NOMO-1 treated with dmso at 0.1 percent for 144 hours (cell line): ENCODE measurements at regions not wholly inside any gene's neighbourhood (a gene's known extent, or its start where the extent isn't known, plus 50 kb on each side); places are given as distances from the start of the nearest gene placed in this dataset.

Source experiments
- DNase-seq: peaks from one replicate; lab custom pipeline; 2025; ENCODE audit not compliant: unreplicated experiment; lab: John Stamatoyannopoulos, UW

DNA sequence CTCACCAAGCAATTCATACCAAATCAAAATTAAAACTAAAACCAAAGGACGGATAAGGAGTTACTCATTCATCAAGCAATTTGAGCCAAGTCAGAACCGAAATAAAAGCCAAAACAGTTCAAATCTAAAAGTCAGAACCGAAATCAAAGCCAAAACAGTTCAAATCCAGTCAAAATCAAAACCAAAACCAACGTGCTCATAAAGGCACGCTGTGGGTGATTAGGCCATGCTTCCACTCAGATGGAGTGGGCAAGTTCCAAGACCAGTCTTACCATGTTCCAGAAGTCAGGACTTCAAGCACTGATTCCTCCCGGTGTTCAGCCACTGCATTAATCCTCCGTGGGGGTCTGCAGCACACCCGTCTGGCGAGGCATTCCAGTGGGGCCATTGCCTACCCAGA, 409.3 kb downstream of the TGFB2 start:
- no peak for DNase-seq

DNA sequence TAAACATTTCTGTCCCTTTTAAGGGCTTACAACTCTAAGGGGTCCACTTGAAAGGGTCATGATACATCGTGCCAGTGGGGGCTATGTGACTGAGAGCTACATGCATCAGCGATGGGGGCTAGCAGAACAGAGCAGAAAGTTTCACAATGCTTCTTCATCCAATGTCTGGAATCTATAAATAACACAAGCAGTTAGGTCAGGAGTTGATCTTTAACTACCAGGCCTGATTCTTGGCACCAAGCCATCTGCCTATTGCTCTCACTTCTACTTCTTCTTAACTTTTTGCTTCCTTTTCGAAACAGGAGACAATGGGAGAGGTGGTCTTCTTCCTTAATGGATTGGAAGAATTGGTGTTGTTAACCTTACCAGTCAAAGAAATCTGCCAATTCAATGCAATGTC, 410.0 kb downstream of the TGFB2 start:
- DNase-seq: no peak

DNA sequence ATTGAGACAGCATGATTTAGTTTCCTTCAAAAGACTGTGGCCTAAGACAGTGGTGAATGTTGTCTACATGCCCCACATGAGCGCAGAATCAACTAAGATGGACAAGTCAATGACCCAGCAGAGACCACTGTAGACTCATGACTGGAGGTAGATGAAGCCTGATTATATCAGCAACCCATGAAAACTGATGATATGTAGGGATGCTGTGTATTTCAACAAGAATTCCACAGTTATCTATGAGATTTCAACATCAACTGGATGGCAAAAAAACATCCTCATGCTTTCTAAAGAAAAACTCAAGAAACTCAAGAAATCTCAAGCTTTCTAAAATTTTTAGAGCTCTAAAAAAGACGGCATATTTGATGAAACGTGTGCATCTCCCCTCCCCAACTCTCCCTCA, 413.9 kb upstream of the LYPLAL1 start:
- DNase-seq: no peak

DNA sequence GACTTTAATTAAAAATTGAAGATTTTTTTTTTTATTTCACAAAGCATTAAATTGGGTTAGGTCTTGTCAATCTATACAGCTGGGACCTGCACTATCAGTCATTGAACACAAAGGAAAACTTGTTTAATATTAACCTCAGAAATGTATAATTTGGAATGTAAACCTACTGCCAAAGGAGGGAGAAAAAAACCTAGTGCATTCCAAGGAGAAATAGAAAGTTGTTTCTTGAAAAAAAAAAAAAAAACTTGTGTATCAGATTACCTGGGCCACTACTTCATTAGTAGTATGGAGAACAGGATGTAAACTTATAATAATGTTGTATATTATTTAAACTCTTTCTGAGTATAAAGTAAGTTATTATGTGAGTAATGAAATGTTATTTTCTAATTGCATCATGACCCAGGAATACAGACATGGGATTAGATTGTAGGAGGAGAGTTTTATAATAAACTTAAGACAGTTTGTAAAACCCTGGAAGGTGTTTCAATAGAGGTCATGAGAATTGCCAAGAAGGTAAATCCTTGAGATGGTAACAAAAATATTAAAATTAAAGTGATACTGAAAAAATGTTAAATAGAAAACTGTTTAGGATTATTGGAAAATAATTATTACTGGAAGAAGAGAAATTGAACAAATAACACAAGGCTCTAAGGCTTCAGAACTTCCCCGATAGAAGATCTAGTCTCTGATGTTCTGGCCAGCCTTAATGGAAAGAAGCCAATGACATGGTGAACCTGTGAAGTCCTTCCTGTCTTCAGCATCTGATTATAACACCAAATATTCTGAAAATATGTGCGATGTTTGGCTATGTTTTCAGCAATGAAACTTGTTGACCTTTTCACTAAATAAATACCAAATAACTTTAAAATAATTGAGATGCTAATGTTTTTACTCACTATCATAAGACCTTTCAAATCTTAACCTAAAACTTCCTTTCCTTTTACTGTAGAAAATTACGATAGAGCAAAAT, 412.8 kb upstream of the LYPLAL1 start:
- no peak for DNase-seq

DNA sequence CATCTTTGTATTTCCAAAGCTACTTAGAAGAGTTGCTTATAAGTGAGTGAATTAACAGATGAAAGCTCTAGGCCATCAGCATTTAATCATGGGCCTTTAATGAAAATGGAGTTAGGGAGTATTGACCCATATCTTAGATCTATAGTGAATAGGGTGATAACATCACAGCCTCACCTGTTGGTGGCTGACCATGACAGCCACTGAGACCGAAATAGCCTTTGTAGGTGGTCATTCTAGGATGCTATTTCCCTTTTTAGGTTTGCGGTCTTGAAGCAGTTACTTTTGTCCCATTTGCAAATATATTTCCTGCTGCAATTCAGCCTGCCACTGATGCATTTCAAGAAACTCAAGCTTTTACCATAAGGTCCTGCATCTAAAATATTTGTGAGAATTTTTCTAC, 410.1 kb upstream of the LYPLAL1 start:
- no peak for DNase-seq

DNA sequence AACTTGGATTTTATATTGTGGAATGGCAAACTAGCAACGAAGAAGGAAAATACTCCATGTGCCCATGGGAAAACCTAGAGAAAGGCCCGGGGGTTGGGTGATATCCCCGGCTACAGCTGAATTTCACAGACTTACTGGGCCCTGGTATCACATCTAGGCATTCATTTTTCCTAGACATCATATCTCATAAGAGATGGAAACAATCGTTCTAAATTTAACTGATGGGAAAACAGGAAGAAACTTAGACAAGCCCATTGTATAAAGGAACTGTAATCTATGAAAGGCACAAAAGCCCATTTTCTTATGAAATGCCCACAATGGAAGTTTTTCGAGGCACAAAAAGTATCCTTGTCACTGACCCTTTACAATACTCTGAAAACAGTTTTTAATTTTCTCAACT, 407.9 kb upstream of the LYPLAL1 start:
- no peak for DNase-seq

DNA sequence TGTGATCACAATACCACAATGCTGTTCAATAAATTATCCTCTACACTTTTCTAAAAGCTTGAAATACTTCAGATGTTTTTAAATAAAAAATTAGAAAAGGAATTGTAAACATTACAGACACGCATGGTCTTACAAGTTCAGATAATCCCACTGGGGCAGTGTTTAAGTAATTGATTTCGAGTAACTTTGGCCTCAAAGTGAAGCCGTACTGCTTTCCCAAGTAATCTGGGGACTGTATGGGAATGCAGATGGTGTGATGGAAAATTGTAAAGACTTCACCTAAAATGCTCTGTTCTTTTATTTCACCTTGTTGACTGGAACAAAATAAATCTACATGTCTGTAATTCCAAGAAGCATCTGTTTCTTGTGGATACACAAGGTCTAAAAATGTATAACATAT, 401.7 kb upstream of the LYPLAL1 start:
- no peak for DNase-seq

DNA sequence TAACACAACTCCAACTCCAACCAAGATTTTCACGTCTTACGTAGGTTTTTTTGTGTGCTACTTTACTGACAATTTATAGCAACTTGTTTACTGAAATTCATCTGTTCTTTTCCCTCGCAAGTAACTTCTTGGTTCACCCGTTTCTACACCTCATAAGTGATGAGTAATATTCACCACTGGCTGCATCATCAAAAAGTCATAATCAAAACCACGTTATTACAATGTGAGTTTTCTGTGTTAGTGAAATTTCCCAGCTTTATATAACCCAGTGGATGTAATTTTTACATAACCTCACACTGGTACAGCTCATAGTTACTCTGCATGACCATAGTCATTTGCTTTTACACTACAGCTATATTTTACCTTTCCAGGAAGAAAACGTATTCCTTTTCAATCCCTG, 401.1 kb upstream of the LYPLAL1 start:
- no peak for DNase-seq

DNA sequence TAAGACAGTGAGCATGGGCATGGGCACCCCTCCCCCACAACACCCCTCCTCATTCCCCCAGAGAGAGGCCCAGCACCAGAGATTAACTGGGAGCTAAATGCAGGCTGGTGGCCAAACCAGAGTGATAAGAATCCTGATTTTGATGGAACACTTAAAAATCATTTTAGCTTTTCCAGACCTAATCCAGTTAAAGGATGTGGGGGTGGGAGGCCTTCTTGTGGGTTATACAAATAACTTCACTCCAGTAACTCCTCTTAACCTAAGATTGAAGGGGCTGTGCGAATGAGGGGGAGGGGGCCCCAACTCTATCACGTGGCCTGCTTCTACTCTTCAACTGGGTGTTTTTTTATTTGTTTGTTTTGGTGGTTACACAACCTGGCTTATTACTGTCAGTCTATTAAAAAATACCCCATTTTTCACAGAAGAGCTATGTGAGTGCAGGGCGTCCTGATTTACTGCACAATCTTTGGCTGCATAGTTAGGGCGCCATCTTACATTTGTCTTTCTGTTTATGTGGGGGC, 398.1 kb upstream of the LYPLAL1 start:
- no peak for DNase-seq

DNA sequence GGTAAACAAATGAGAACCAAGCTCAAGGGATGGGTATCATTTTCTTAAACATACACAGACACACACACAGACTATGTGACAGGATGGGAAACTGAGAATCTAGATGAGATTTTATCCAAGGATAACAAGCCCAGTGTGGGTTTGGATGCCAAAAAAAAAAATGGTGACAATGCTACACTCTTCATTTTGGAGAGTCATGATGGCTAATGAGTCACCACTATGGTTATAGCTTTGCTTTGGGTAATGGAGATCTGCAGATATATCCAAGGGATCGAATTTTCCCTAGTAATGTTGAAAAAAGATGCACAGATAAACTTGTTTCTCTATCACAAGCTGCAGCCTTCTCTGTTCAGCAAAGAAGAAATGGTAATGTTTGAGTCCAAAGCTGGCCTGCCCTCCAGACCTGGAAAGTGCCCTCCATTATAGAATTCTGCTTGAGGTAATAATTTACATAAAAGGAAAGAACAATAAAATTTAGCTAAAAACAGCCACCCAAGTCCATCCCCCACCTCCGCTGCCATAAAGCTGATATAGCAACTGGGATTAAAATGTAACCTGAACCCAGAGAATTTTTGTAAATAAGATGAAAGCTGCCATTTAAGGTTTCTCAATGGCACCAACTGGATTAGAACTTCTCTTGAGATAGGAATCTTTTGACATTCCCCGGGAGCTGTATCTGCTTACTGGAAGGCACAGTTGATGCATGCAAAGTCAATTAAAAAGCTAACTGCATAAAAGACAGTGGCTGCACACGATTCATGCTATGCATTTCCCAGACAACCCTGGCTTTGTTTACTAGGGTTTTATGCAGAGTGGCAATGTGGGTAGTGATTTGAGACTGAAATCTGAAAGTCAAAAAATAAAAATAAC, 395.2 kb upstream of the LYPLAL1 start:
- no peak for DNase-seq

DNA sequence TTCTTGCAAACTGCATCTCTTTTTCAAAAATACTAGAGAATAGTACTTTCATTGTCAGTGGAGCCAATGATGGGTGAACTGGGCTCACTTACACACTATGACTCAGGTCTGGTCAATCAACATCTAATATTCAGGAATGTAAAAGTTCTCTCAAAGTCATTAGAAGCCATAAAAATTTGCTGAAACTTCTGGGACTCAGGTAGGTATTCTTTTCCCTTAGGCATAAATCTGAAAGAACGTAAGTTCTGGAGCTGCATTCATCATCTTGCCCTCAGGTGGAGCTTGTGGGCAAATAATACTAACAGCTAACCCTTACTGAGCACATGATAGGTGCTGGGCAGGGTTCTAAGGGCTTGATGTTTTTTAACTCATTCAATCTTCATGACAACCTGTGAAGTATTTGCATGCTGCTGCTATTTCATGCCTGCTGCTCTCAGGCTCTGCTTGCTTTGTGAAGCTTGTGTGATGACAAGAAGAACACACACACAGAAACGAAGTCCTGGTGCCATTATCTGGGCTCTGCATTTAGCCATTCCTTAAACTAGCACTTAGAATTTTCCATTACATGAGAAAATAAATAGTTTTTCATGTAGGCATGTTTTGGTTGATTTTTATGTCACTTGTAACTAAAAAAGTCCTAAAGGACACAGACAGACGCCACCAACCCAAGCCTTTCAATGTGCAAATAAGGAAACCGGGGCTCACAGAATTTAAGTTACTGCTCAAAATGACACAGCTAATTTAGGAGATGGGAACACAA, 394.2 kb upstream of the LYPLAL1 start:
- no peak for DNase-seq

DNA sequence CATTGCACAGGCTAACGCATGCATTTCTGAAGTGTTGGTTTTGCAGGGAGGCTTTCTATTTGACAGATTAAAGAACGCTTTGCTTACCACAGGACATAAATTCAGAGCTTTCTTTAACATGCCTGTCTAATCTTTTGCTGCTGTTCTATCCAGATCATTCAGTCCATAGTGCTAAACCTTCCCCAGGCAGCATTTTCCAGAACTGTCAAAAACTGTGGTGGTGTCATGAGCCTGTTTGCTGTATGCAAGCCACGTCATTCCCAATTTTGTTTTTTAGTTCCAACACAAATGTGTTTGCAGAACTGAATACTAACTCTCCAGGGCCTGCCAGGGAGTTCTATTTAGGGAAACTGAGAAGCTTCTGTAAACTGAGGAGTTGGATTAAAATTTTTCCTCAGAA, 390.5 kb upstream of the LYPLAL1 start:
- DNase-seq: no peak

DNA sequence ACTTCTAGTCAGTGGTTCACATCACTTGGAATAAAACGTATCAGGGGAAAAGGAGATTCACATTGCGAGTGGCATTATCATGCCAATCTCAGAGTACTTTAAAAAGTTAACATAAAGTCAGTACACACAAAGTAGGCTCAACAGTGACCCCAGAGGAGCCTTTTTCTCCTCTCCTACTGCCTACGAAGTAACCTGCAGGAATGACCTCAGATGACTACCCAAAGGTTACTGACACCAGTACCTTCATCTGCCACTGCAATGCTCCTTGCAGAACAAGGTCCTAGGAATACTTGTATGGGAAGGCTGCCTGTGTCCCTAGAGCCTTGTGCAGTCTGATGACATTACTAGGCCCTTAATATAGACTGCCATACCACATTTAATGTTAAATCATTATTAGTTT, 389.8 kb upstream of the LYPLAL1 start:
- no peak for DNase-seq

DNA sequence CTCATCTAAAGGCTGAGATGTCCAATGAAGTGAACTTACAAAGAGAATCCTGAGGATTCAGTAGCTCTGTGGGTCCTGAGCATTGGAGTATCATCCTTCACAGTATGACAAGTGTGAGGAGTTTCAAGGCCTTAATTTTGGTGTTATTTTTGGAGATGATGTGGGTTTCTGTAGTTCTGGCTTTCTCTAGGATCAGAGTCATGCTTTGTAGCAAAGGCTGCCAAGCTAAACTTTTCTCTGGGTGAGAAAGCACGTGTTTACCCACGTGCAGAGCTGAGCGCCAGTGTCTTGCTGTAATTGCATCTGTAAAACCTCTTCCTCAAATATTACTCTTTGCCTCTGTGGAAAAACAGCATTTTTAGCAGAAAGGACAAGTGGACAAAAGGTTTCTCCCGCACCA, 387.8 kb upstream of the LYPLAL1 start:
- no peak for DNase-seq

DNA sequence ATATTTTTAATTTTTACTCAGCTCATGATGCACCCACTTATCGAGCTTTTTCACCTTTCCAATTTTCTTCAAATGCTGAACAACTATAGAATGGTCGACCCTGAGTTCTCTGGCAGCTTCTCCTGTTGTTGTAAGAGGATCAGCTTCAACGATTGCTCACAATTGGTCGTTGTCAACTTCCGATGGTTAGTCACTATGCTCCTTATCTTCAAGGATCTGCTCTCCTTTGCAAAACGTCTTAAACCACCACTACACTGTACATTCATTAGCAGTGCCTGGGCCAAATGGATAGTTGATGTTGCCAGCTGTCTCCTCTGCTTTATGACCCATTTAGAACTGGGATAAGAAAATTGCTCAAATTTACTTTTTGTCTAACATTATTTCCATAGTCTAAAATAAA, 385.9 kb upstream of the LYPLAL1 start:
- DNase-seq: no peak

DNA sequence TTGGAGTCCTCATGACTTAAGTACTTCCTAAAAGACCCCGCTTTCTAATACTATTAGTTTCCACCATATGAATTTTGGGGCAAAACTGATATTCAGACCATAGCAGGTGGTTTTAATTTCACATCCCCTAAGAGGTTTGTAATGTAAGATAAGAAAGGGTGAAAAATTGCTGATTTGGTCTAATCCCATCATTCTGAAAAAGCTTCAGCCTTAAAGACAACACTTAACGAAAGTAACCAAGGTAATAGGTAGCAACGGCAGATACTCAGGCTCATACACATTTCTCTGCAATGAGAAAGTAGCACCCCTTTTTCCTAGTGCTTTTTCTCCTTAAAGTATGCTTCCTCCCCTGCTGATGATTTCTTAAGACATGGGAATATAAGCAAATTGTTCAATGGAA, 376.9 kb upstream of the LYPLAL1 start:
- DNase-seq: no peak

DNA sequence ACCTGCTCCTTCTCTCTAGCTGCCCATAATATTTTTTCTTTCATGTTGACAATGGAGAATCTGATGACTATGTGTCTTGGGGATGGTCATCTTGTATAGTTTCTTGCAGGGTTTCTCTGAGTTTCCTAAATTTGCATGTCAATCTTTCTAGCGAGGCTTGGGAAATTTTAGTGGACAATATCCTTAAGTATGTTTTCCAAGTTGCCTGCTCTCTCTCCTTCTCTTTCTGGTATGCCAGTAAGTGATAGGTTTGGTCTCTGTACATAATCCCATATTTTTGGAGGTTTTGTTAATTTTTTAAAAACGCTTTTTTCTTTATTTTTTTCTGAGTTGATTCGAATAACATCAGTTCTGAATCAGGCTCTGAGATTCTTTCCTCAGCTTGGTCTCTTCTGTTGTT, 370.9 kb upstream of the LYPLAL1 start:
- no peak for DNase-seq

DNA sequence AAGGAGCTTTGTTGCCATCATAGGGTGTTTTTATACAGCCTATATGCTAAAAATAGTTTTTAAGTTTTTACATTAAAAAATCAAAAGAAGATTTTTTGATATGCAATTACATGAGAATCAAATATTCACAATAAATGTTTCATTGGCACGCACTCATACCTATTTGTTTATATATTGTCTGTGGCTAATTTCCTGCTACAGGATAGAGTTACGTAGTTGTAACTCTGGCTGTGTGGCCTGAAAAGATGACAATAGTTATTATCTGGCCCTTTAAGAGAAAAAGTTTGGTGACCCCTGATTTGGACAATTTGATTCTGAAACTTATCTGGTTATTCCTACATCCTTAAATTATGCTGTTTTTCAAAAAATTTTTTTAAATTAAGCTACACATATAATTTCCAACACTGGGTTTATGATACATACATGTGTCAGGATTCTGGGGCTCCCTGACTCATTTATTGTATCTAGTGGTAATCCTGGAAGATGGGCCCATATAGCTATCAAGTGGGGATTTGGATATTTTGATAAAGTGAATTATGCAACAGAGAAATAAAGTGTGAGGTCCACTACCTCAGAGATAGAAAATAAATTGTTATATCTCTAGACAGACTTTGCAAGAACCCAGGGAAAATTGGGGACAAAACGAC, 370.2 kb upstream of the LYPLAL1 start:
- DNase-seq: no peak

DNA sequence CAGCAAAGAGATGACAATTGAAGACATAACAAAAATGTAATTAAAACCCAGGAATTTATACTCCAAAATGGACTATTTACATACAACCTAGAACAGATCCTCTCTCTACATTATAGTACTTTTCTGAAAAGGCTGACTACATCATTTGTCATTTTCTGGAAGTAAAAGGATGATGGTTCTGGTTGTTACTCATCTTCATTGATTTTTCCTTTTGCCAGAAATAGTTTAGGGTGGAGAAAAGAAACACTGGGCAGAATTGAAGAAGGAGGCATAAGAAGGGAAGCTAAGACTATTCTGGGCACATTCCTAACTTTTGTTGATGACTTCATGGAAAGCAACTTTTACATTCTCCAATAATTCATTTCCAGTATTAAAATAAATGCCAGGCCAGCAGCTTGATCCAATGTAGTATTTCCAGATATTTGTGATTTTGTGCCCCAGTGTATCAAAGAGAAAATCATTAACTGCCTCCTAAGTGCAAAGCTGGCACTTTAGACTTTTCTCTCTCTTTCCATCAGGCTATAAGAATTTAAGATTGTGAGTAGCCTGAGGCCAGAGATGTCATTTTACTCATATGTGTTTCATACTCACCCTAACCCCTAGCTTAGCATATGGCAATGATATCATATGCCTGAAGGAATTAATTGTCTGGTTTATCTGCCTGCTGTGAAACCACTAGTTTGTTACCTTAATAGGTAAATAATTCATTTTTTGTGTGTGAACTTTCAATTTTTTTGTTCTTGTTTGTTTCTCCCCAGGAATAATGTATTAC, 369.5 kb upstream of the LYPLAL1 start:
- DNase-seq: no peak

DNA sequence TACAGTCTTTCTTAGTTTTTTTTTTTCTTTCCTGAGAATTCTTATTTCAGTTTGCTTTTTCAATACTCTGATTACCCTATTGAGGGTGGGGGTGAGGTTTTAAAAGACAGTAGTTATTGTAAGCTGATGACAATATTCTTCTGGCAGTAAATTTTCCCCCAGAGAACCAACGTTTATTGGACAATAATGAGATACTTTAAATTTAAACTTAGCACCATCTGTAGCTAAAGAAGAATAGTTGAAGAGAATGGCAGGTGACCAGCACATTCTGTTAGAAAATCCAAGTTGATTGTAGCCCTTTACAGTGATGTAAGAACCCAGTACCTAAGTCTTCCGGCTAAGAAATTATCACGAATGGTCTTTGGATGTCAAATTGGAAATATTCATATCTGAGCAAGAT, 364.6 kb upstream of the LYPLAL1 start:
- no peak for DNase-seq
